SKM-1 treated with dmso at 0.1 percent for 144 hours (cell line): ENCODE measurements at regions not wholly inside any gene's neighbourhood (a gene's known extent, or its start where the extent isn't known, plus 50 kb on each side); places are given as distances from the start of the nearest gene placed in this dataset.

ENCODE experiments used
- DNase-seq: peaks from one replicate; lab custom pipeline; 2025; ENCODE audit not compliant: unreplicated experiment; lab: John Stamatoyannopoulos, UW

DNA sequence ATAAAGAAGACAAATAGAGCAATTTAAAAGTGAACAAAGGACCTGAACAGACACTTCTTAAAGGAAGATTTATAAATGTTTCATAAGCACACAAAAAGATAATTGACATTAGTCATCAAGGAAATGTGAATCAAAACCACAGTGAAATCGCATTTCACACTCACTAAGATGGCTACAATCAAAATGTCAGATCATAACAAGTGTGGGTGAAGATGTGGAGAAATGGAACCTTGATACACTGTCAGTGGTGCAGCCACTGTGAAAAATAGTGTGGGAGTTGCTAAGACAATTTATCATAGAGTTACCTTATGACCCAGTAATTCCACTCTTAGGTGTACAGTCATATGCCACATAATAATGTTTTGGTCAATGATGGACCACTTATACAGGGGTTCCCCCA is 54.5 kb upstream of the HTR4 start:
- DNase-seq, result no peak

DNA sequence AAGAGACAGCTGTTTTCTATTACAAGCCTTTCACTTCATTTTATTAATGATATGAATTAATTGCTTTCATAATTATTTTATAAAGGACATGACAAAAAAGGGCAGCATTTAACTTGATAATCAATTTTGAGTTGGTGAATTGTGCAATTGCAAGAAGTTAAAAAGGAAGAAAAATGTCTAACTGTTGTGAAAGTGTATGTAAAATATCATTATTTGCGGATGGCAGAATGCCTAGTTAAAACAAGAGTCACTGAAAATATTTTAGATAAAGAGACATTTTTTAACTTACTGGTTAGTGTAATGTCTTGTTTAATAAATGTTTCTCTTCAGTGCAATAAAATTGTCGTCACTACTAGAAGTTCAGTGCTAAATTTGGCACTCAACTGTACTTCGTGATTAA is 57.6 kb upstream of the HTR4 start:
- no peak for DNase-seq

DNA sequence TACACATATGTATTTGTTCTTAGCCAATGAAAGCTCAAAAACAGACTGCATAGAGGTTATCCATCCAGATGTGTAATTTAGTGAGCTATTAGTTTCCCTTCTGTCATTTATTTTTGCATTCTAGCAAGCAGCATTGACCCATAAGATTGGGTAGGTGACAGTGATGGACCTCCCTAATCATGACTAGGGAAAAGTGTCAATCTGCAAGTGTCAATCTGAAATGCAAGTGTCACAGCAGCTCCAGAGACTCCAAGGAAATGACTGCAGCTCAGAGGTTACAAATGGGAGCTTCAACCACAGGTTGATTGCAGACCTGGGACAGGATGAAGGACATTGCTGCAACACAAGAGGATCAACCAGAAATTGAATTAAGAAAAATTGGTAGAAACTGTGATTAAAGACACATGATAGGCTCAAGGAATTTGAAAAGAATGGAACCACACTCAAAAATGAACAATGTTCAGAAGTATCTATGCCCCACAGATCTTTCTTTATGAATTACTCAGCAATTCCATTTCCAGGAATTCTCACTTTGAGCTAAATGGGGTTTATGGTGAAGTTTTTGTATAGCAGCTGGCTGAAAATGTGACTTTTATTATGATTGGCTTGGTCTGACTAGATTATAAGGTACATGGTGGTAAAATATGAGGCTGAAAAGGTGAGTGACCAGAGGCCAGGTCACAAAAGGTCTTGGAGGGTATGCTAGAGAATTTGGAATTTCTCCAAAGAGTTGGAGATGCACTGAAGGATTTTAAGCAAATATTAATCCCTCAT is 59.6 kb upstream of the HTR4 start:
- no peak for DNase-seq

DNA sequence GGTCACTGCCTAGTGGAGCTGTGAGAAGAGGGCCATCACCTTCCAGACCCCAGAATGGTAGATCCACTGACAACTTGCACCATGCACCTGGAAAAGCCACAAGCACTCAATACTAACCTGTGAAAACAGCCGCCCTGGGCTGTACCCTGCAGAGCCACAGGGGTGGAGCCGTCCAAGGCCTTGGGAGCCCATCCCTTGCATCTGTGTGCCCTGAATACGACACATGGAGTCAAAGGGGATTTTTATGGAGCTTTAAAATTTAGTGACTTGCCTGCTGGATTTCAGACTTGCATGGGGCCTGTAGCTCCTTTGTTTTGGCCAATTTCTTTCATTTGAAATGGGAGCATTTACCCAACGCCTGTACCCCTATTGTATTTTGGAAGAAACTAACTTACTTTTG is 62.4 kb upstream of the HTR4 start:
- DNase-seq, result no peak

DNA sequence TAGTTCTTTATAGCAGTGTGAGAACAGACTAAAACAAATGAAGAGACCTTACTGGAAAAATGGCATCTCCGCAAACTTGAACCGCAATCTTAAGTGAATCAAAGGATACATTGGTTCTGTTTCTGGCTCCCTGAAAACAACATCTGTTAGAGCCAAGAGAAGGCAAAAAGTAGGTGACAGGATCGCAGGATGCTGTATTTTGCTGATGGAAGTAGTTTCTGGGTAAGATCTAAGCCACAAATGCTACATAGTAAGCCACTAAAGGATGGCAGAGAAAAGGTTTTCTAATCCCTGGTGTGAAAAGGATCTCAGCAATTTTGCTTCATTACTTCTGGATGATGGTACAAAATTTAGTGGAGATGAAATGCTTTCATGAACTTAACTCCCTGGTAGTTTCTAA is 63.3 kb upstream of the HTR4 start:
- no peak for DNase-seq

DNA sequence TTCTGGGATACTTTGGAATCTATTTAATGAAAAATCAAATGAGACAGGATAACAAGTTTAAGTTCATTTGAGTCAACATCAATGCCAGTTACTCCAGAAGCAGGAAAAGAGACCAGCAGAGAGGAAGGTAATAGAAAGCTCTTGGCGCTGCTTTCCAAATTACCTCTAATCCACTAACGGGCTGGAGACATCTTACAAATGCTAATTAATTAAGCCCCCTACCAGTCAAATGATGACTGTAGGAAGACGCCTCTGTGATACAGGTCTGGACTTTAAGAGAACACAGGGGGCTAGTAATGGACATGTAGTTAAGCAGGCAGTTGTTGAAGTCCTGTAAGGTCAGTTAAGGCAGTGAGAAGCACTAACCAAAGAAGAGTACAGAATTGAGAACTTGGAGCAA is 65.3 kb upstream of the HTR4 start:
- no peak for DNase-seq

DNA sequence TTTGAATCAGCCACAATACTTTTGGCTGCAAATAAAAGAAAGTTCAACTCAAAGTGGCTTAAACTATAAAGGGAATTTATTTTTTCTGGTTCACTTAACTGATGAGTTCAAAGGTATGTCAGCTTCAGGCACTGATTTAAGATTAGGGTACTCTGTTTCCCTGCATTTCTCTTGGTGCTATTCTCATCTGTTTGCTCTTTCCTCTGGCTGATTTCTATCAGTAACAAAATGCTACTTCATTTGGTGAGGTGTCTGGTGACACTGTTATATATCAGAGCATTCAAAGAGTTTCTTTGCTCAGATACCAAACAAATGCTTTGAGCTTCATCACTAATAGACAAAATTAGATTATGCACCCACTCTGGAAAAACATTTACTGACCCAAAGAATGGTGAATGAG is 65.9 kb upstream of the HTR4 start:
- no peak for DNase-seq

DNA sequence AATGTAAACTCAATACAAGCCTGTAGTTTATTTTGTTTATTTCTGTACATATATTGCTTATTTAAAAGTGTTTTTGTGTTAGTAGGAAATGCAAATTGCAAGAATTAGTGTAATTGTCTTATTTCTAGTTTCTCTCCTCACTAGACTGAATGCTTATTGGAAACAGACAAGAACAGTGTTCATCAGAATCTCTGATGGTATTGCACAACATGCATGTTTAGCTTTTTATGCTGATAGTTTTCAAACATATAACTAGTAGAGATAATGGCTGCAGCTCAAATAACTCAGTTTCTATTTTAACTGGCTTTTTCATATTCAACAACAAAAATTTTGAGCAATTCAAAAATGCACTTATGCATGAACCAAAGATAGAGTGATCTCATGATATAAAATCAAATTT is 68.8 kb upstream of the HTR4 start:
- no peak for DNase-seq

DNA sequence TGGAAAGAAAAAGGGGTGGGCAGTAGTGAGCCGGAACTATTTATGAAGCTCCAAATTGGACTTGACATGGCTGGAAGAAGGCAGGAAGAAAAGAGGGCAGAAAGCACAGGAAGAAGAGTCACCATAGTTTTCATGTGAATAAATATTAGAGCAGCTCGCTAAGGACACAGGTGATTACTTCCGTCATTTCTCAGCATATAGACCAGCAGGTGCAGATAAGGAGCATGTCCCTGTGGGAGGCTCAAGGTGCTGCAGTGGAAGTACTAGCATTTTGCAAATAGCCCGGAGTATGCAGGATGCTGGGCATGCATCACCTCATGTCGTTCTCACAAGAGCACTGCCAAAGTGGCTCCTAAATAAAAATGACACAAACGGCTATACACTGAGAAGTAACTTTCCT is 71.3 kb upstream of the HTR4 start:
- DNase-seq, result no peak

DNA sequence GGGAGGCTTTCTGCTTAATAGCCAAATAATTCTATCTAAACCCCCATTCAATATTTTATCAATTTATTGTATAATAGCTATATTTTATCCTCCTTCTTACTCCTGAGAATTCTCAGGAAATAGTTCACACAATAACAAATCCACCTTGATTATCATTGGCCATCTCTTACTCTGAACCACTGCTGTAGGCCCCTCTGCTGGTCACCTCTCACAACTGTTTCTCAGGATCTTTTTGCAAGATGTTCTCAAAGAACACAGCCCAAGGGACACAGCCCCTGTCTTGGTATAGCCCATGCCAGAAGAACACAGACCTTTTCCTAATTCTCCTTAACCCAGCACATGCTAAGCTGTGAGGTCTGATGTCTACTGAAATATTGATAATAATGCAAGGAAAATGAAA is 74.9 kb upstream of the HTR4 start:
- peak; percentile 29 for DNase-seq

DNA sequence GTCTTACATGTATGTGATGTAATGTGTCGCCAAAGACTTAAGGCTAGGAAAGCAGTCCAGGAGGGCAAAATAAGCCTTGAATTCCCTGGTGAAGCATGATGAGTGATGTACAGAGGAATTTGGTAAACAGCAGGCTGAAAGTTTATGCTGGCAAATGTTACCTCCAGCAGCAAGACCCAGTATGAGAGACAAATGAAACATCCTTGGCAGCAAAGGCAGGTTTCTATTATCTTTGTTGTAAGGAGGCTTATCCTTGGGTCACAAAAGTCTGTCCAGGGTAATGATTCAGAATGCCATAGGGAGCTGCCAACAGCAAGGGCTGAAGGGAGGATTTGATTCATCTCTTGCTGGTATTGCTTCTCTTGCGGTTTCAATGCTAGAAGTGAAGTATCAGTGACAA is 75.9 kb upstream of the HTR4 start:
- DNase-seq, result no peak

DNA sequence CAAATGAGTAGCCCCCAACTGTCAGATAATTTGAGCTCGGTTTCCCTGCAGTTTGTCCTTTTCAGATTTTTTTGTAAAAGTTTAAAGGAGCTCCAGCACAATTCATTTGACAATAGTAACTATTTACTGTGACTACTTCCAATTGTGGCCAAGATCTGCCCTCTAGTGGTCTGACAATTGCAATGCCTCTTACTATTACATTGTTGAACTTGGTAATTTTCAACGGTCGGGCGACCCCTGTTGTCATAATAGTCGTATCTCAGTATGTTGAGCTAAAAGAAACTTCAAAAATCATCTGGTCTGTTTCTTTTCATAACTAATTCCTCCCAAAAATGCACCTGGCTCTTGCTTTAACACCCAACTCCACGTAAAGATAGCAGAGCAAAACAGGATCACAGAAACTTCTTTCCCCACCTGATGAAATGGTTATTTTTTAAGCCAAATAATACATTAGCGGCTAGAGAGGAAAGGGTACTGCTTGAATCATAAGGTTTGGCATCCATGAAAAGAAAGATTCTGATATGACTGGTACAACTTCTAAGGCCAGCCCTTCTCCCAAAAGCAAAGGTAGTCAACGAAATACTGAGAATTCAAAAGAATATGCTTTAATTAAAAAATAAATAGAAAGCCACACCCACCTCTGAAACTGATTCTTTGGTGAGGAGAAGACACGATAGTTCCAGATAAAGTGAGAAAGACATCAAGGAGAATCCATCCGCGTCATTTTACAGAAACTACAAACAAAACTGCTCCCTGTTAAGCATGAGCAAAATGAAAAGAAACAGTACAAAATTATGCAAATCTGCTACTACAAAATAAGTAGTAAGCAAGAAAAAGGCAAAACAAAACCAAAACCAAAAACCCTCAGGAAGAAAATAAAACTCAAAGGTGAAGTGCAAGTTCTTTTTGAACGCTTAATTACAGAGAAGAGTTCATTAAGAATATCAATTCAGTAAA is 76.9 kb upstream of the HTR4 start:
- DNase-seq, result peak; percentile 87

DNA sequence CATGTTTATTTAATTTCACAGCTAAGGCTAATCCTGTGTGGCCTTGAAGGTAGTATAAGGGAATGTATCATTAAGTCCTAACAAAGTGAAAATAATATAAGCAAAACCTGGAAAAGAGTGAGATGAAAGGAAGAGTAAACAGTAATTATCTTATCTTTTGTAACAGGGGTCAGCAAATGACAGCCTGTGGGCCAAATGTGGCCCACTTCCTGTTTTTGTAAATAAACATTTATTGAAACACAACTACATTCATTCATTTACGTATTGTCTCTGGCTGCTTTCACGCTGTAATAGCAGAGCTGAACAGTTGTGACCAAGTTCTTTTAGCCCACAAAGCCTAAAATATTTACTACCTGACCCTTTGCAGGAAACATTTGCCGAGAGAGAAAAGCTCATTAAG is 78.4 kb upstream of the HTR4 start:
- no peak for DNase-seq

DNA sequence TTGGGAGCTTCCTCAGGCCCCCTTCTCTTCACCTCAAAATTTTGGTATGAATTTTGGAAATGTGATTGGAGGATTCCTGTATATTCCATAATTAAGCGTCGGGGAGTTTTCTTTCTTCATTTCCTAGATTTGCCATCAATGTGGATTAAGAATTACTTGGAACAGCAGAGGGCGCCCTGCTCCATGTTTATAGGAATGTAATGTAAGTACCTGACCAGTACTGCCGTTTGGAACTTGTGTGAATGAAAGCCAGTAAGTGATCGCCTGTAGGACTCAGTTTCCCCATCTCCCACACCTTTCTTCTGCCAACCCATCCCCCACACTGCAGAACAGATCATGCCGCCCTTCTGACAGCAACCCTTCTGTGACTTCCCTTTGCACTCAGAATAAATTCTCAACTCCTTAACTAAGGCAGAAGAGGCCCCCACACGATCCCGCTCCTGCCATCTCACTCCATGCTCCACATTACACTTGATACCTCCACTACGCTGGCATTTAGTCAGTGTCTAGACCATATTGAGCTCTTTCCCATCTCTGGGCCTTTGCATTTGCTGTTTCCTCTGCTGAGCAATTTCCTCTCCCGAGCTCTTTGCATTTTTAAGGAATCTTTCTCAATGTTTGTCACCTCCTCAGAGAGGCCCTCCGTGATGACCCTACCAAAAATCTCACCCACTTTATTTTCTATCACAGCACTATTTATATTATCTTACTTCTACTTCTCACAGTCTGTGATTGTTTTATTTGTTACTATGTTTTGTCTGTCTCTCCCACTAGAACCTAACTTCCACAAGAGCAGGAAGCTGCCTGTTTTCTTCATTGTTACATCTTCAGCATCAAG is 79.5 kb upstream of the HTR4 start:
- peak; percentile 67 for DNase-seq

DNA sequence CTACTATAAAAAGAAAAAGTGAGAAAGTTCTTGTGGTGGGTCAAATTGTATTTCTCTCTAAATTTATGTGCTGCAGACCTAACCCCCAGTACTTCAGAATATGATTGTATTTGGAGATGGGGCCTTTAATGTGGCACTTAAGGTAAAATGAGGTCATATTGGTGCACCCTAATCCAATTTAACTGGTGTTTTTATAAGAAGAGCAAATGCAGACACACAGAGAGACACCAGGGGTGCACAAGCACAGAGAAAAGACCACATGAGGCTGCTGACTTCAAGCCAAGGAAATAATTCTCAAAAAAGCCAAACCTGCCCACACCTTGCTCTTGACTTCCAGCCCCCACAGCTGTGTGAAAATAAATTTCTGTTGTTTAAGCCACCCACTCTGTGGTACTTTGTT is 80.2 kb upstream of the HTR4 start:
- no peak for DNase-seq

DNA sequence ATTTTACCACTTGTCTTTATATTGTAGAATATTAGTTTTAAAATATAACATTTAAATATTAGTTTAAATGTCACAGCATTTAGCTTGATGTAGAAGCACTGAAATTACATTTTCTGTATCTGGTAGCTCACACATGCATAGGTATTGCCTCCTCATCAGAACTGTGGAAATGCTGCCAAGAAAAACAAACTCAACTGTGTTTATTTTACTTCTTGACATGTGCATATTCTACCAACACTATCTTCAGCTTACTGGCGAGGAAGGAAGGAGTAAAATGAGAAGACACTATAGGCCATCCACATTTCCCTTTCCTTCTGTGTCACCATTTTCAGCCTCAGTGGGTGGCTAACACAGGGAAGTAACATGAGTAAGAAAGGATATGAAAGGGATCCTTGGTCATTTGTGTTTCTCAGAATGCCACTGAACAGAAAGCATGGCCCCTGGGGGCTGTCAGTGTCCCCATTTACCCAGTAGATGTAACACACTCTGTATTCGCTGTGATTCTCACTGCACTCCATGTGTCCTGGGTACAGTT is 81.0 kb upstream of the HTR4 start:
- no peak for DNase-seq

DNA sequence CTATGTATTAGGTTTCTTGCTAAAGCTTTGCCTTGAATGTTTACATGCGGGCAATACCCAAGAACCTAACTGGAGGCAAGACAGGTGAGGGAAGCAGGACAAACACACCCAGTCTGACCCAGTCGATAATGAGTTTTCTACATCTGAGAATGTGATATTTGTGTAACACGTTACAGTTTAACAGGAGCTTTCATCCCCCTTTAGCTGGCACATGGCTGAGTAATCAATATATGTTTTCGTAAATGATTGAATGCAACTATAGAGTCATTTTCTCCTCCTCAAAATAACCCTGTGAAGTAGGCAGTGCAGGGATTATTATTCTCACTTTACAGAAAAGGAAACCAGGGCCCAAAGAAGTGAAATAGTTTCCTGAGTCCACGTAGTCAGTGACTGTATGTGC is 84.7 kb upstream of the HTR4 start:
- DNase-seq, result no peak

DNA sequence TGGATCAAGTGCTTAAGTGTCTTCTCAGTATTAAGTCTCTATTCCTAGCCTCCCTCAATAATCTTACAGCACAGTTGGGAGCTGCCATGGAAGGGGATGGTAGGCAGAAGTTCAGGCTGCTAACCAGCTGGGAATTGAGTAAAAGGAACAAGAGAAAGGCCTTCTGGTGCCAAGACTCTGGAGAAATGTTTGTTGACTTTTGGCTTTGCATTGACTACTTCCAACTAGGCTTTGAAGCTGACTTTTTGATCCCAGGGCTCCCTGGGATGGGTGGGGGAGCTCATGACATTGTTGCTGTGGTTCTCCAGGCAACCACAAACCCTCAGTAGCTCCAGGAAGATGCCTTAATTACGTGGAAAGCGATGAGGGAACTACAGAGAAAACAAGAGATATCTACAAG is 85.2 kb upstream of the HTR4 start:
- DNase-seq, result no peak

DNA sequence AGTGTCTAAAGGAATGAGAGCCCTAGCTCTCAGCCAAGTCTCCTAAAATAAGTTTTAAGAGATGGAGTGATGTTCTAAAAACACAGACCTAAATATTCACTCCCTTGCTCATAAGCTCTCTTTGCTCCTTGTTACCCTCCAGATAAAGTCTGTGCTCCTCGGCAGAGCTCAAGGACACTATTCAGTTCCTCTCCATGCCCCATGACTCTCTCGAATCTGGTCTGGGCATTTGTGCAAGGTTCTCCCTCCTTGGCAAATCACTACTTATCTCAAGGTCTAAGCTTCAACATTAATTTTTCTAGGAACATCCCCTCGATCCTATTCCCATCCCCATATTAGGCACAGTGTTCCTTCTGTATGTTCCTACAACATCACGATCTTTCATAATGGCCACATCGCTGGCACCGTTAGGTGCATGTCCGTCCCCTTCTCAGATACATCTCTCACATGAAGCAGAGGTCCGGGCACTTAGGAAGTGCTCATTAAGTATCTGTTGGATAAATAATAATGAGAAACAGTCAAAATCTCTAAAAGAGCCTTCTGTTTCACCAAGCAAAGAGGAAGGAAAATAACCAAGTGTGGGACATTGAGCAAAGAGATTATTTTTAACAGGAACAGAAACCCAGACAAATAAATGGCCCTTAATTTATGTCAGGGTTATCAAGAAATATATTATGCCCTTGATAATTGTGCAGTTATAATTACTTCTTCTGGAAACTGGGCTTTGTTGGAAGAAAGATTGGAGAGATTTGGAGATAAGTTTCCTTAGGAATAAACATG is 85.9 kb upstream of the HTR4 start:
- peak; percentile 17 for DNase-seq

DNA sequence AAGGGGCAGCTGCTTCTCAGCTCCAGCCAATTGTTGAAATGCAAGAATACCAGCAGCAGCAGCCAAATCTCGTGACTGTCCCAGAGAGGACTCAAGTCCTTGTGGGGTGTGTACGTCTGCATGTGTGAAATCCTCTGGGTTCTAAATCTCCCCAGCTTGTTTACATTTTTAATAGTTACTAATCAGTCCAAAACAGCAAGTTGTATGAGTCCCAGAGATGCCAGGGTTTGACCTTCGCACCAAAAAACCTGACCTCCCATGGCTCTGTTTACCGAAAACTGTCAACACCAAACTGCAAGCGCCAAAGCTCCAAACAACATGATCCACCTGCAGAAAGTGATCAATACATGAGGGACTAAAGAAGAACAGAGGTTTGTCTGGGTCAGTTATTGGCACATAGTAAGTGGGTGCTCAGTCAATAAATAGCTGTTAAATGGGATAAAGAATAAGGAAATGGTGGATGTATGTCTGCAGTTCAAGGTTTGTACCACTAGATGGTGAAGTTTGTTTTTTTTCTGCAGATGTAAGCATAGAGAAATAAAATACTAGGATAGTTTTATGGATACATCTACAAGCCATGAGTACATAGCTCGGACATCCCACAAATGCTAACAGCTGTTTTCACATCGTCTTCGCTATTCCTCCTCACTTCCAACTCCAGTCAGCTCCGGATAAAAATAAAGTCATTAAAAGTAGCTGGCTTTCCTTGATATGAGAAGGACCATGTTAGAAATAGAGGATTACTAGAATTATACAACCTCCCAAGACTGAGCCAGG is 85.3 kb upstream of the ADRB2 start:
- peak; percentile 30 for DNase-seq
